Effector memory CD8-positive, alpha-beta T cell (primary cell): ENCODE measurements at regions not wholly inside any gene's neighbourhood (a gene's known extent, or its start where the extent isn't known, plus 50 kb on each side); places are given as distances from the start of the nearest gene placed in this dataset.

ENCODE experiments used
- ATAC-seq: fragments of 150-1000 bp; cut with Tn5 transposase; replicated peaks from 2 replicates; pipeline ENCODE4 v1.10.0; 2021; ENCODE audit warnings: mild to moderate bottlenecking, moderate library complexity
- DNase-seq, 3 experiments: peaks; one replicate each; pipeline ENCODE4 v3.0.0; 2021
- H3K27ac Mint-ChIP-seq, 2 donors: one replicate each; pipeline ENCODE4 v1.8.0; 2022; ENCODE audit warnings: mild to moderate bottlenecking in 2 of 2, mixed read lengths in 2 of 2, moderate library complexity in 2 of 2
- H3K27me3 Mint-ChIP-seq, 2 donors: one replicate each; pipeline ENCODE4 v1.8.0; 2022; ENCODE audit warnings: mixed read lengths in 2 of 2
- H3K36me3 Mint-ChIP-seq: one replicate; pipeline ENCODE4 v1.8.0; 2022; ENCODE audit warnings: mild to moderate bottlenecking, moderate library complexity, mixed read lengths; ENCODE audit not compliant: insufficient read depth
- H3K4me1 Mint-ChIP-seq, 2 donors: one replicate each; pipeline ENCODE4 v1.8.0; 2022; ENCODE audit warnings: low read depth in 2 of 2, mixed read lengths in 2 of 2
- H3K4me3 Mint-ChIP-seq, 2 donors: one replicate each; pipeline ENCODE4 v1.8.0; 2022; ENCODE audit warnings: mild to moderate bottlenecking in 2 of 2, mixed read lengths in 2 of 2, moderate library complexity in 2 of 2
- H3K9me3 Mint-ChIP-seq, 2 donors: one replicate each; pipeline ENCODE4 v1.8.0; 2022; ENCODE audit warnings: mixed read lengths in 2 of 2

DNA sequence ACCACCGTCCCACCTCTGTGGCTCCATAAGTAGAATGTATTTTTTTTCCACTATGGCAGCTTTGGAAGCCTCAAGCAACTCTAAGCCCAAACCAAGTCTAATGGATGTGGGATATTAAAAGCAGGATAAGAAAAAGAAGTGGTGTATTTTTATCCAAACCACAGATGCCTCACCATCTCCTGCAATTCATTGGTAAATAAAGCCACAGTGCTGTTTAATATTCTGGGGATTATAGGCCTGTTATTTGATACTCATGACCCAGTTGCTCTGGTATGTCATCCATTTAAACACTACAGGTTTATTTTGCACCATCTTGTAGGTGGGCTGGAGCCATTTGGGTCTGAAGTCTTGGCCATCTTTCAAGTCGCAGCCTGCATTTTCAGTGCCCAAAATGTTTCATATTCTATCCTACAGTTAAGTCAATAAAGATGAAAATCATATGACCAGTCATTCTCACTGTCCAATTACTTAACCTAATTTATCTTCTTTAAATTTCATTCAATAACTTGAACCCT, 279.5 kb upstream of the EPHA4 start:
- Mint-ChIP-seq H3K4me1 (no peaks in the 10 kb centered on the region), H3K27me3 (no peaks in the 10 kb centered on the region), H3K9me3 (peaks cover 7 to 9% of the 10 kb centered on the region in 2 donors), H3K4me3 (no peak overlapping the region), H3K36me3 (no peaks in the 10 kb centered on the region), H3K27ac (no peak overlapping the region)
- ATAC-seq (no peak), DNase-seq (no peak)

DNA sequence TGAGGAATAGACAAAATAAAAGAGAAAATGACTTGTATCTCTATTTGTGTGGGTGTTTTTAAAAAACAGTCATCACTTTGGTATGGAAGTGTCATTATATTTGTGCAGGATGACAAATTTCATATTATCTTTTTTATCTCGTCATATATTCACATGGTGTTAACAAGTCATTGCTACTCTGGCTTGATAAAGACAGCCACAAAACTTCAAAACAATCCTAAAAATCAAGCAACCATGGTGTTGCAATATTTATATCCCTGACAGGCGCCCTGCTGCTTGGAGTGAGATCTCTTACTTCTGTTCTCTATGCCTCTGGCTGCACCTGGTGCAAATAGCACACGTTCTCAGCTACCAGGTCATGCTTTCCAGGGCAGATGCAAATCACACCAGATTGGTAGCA, 278.0 kb upstream of the EPHA4 start:
- no peak for ATAC-seq

DNA sequence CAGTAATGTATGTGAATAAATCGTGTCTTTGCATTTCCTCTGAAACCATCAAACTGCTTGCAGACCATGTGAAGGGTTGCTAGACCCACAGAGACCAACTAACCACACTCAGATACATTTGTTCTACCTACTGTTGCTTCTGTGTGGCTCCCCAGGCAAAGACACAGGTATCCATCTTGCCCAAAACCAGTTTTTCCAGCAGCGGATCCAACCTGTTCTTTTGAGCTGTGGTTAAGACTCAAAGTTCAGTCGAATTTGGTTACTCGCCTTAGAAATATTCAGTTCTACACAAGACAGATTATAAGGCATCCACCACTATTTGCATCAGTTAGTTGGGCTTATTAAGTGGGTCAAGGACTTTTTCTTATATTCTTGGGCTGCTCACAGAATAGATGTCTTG, 276.2 kb upstream of the EPHA4 start:
- Mint-ChIP-seq H3K36me3 (no peaks in the 10 kb centered on the region), H3K27me3 (no peaks in the 10 kb centered on the region), H3K9me3 (peaks cover 0 to 7% of the 10 kb centered on the region in 2 donors), H3K27ac (no peak overlapping the region), H3K4me3 (no peak overlapping the region), H3K4me1 (no peaks in the 10 kb centered on the region)
- ATAC-seq (no peak), DNase-seq (no peak)

More for the DNA sequence above, 278.0 kb upstream of the EPHA4 start:
- no peak for DNase-seq
- Mint-ChIP-seq H3K9me3 (peaks cover 7 to 9% of the 10 kb centered on the region in 2 donors), H3K27ac (no peak overlapping the region), H3K4me3 (no peak overlapping the region), H3K36me3 (no peaks in the 10 kb centered on the region), H3K4me1 (no peaks in the 10 kb centered on the region), H3K27me3 (no peaks in the 10 kb centered on the region)

DNA sequence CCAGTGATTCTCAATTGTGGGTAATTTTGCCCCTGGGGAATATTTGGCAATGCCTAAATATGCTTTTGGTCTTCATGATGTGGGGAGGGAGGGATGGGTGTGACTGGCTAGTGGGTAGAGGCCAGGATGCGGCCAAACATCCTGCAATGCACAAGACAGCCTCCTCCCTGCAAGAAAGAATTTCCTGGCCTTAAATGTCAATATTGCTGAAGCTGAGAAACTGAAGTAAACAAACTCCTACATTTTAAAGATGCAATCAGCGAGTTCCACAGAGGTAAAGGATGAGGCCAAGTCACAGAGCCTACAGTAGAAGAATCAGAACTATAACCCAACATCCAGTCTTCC, 272.9 kb upstream of the EPHA4 start:
- Mint-ChIP-seq H3K4me1 (no peaks in the 10 kb centered on the region), H3K4me3 (no peak overlapping the region), H3K27me3 (no peaks in the 10 kb centered on the region), H3K27ac (no peak overlapping the region), H3K9me3 (no peaks in the 10 kb centered on the region), H3K36me3 (no peaks in the 10 kb centered on the region)
- ATAC-seq: no peak
- no peak for DNase-seq

DNA sequence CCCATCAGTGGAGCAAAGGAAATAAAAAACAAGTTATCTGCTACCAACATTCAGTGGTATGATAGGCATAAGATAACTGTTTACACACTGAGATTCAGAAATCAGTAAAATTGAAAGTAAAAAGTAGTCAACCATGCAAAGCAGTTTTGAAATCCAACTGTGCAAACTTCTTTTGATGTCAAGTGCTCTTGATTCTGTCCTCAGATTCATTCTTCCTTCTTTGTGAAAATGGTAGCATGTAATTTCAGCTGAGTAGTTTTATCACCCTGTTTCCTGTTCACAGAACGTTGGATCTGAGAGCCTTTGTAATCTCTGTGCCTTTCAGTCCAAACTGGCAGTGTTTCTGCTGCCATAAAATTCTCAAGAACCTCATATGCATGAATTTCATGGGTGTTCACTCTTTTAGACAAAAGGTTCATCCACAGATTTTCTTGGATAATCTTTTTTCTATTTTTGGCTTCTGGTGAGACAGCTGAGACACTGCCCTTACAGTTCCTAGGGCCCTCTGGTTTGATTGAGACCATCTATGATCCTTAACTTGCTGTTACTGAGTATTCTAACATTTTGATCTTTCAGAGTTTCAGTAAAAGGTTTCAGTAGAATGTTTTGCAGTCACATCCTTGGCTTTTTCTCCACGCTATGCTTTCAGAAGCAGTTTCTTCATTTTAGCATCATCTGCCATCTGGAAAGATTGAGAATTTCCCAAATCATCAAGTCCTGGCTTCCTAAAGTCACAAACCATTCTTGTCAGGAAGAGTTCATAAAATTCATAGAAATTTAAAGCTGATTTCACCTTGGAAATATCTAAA, 272.3 kb upstream of the EPHA4 start:
- DNase-seq (no peak), ATAC-seq (no peak)
- Mint-ChIP-seq H3K4me3 (no peak overlapping the region), H3K27me3 (no peaks in the 10 kb centered on the region), H3K9me3 (no peaks in the 10 kb centered on the region), H3K27ac (no peak overlapping the region), H3K36me3 (no peaks in the 10 kb centered on the region), H3K4me1 (no peaks in the 10 kb centered on the region)

DNA sequence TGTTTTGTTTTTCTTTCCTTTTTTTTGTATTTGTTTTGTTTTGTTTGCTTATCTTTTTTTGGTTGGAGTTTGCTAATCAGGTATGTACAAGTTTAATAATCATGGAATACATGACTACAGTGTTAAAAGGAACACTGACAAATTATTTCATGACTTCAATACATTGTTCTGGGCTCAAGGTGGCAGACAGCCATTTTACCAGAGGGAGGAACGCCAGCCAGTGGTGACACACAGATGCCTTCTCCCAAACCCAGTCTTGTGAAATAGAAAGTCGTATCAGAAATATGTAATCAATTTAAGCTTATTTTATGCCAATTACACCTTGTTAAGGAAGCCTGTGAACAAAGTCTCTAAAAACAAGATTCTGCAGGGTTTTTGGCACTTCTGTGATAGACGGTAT, 264.0 kb upstream of the EPHA4 start:
- Mint-ChIP-seq H3K27me3 (no peaks in the 10 kb centered on the region), H3K4me3 (no peak overlapping the region)
- no peak for ATAC-seq

DNA sequence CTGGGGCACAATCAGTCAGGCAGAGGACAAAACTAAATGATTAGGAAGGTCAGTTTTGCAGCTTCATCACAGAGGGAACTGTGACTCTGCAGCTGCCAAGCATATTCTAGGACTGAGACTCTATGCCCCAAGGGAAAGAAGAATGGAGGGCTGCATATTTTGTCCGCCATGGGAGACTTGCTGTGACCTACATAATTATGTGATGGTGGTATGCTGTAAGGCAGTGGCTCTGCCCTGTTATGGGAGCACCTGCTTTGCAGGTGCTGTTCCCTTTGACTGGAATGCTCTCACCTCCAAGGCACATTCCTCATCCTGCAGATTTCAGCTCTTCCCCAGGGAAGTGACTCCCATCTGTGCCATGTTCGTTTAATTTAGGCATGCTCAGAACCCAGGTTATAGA, 261.9 kb upstream of the EPHA4 start:
- Mint-ChIP-seq H3K27ac (no peak overlapping the region), H3K4me1 (no peaks in the 10 kb centered on the region), H3K9me3 (peaks cover 0 to 3% of the 10 kb centered on the region in 2 donors), H3K36me3 (no peaks in the 10 kb centered on the region), H3K4me3 (no peak overlapping the region), H3K27me3 (no peaks in the 10 kb centered on the region)
- DNase-seq (no peak), ATAC-seq (no peak)

More for the DNA sequence above, 264.0 kb upstream of the EPHA4 start:
- Mint-ChIP-seq H3K36me3 (no peaks in the 10 kb centered on the region), H3K4me1 (no peaks in the 10 kb centered on the region), H3K27ac (no peak overlapping the region), H3K9me3 (peaks cover 0 to 2% of the 10 kb centered on the region in 2 donors)
- no peak for DNase-seq

DNA sequence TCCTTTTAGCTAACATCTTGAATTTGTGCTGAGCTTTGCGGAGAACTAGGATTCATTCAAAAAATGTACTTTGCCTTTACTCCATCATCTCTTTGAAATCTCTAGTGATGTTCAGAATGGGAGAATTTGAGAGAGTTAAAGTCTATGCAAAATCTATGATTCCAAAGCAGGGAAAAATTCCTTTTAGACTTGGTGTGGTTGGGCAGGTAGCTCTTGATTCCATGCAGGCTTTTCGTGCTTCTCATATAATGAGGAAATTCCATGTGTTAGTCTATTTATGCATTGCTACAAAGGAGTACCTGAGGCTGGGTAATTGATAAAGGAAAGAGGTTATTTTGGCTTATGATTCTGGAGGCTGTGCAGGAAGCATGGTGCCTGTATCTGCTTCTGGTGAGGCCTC, 258.9 kb upstream of the EPHA4 start:
- H3K36me3 Mint-ChIP-seq: no peaks in the 10 kb centered on the region
- H3K4me3 Mint-ChIP-seq: no peak overlapping the region
- DNase-seq (no peak), ATAC-seq (no peak)
- H3K9me3 Mint-ChIP-seq: peaks cover 0 to 3% of the 10 kb centered on the region in 2 donors
- no peaks in the 10 kb centered on the region for H3K27me3 Mint-ChIP-seq
- no peak overlapping the region for H3K27ac Mint-ChIP-seq
- H3K4me1 Mint-ChIP-seq: no peaks in the 10 kb centered on the region

DNA sequence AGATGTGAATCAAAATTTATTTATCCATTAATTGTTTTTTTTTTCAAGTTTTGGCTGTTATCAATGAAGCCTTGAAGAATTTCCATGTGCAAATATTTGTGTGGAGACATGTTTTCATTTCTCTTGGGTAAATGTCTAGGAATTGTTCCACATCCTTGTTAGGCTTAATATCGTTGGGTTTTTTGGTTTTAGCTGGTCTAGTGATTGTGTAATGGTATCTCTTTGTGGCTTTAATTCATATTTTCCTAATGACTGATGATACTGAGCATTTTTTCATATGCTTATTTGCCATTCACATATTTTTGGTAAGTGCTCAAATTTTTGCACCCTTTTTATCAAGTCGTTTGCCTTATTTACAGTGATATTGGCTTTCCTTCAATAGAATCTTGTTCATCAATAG, 250.3 kb upstream of the EPHA4 start:
- no peak overlapping the region for H3K4me3 Mint-ChIP-seq
- no peaks in the 10 kb centered on the region for H3K4me1 Mint-ChIP-seq
- no peak for DNase-seq
- peaks cover 0 to 4% of the 10 kb centered on the region in 2 donors for H3K9me3 Mint-ChIP-seq
- H3K27ac Mint-ChIP-seq: no peak overlapping the region
- H3K27me3 Mint-ChIP-seq: no peaks in the 10 kb centered on the region
- no peaks in the 10 kb centered on the region for H3K36me3 Mint-ChIP-seq
- ATAC-seq: no peak

DNA sequence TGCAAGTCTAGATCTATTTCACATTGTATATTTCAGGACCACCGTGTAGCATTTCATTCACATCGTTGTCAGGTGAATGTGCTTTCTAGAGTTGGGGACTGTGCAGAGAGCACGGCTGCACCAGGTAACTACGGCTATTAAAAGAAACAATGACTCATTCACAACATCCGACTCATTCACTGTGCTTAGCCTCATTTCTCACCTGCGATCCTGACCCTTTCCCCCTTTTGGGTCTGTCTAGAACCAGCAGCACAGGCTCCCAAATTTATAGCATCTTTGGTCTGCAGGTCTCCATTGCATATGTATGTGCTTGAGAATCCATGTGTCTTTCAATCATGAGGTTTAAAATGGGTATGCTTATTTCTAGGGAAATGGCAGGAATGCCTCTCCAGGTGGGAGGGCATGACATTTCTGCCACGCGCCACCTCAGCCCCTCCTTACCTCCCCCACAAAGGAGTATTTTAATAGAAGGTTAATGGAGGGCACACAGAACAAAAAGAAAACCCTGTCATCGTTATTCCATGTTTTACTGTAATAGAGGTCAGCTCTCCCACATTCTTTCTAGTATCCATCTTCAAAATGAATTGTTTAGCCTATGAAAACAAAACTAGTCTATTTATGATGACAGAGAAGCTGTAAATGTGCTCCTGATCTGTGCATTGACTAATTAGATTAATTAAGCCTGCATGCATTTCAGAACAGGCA, 246.7 kb upstream of the EPHA4 start:
- Mint-ChIP-seq H3K27ac (no peak overlapping the region), H3K27me3 (no peaks in the 10 kb centered on the region), H3K4me3 (no peak overlapping the region), H3K4me1 (no peaks in the 10 kb centered on the region), H3K9me3 (peaks cover 0 to 5% of the 10 kb centered on the region in 2 donors), H3K36me3 (no peaks in the 10 kb centered on the region)
- ATAC-seq (no peak), DNase-seq (no peak)

DNA sequence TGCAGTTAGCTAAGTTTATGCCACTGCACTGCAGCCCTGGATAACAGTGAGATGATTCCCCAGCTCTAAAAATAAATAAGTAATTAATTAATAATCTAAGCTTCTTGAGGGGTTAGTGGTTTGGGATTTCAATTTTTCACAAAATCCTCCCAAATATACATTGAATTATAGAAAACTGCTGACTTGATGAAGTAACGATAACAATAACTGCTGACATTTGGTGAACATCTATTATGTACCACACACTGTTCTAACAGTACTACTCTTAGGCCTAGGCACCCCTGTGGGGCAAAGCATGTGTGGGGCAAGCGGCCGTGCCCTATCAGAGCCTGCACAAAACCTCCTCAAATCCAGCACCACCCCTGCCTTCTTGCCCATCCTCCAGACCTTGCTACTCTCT, 245.8 kb upstream of the EPHA4 start:
- Mint-ChIP-seq H3K36me3 (no peaks in the 10 kb centered on the region), H3K9me3 (peaks cover 0 to 5% of the 10 kb centered on the region in 2 donors), H3K4me1 (no peaks in the 10 kb centered on the region), H3K4me3 (no peak overlapping the region), H3K27ac (no peak overlapping the region), H3K27me3 (no peaks in the 10 kb centered on the region)
- ATAC-seq (no peak), DNase-seq (no peak)

DNA sequence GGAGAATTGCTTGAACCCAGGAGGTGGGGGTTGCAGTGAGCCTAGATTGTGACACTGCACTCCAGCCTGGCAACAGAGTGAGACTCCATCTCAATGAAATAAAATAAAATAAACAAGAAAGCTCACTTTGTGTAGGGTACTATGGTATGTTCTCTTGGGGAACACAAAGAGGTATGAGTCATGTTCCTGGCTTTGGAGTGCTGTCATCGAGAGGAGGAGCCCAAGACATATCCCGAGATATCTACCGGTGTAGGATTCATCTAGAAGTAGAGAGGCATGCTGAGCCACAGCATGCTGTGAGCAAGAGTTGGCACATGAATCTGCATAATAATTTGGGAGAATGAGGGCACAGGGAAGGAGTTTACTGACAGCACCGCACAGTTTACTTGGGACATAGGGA, 244.9 kb upstream of the EPHA4 start:
- H3K36me3 Mint-ChIP-seq: no peaks in the 10 kb centered on the region
- no peak for ATAC-seq

DNA sequence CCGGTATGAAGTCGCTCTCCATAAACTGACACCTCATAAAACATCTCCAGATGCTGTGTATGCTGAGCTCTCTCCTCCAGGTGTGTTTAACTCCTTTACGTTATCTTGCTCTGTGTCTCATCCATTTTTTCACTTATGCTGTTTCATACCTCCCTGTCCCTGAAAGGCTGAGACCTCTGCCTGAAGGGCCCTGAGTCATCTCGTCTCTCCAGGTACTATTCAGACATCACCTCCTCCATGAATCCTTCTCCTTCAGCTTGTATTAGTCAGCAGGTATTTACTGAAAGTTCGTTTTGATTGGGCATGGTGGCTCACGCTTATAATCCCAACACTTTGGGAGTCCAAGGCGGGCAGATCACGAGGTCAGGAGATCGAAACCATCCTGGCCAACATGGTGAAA, 244.5 kb upstream of the EPHA4 start:
- Mint-ChIP-seq H3K4me3 (no peak overlapping the region), H3K36me3 (no peaks in the 10 kb centered on the region), H3K4me1 (no peaks in the 10 kb centered on the region), H3K27me3 (no peaks in the 10 kb centered on the region), H3K27ac (no peak overlapping the region), H3K9me3 (peaks cover 0 to 3% of the 10 kb centered on the region in 2 donors)
- no peak for DNase-seq
- no peak for ATAC-seq

More for the DNA sequence above, 244.9 kb upstream of the EPHA4 start:
- Mint-ChIP-seq H3K4me1 (no peaks in the 10 kb centered on the region), H3K9me3 (peaks cover 0 to 4% of the 10 kb centered on the region in 2 donors), H3K4me3 (no peak overlapping the region), H3K27ac (no peak overlapping the region), H3K27me3 (no peaks in the 10 kb centered on the region)
- DNase-seq: no peak

DNA sequence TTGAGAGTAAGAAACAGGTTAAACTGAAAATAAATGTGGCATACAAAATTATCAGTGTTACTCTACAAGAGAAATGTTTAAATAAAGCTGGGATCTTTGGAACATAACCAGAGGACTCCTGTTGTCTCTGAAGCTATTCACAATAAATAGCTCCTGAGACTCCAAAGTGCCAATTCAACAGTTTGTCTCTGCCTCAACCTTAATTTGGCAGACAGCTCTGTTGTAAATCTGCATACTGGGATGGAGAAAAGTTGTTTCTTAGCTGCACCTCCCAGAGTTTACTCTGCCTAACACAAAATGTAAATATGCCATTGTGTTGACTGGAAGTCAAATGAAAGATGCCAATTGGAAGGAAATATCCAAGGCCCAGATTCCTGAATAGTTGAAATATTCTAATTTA, 238.5 kb upstream of the EPHA4 start:
- Mint-ChIP-seq H3K27me3 (no peaks in the 10 kb centered on the region), H3K4me3 (no peak overlapping the region), H3K4me1 (no peaks in the 10 kb centered on the region), H3K9me3 (peaks cover 3 to 5% of the 10 kb centered on the region in 2 donors), H3K36me3 (no peaks in the 10 kb centered on the region), H3K27ac (no peak overlapping the region)
- ATAC-seq (no peak), DNase-seq (no peak)
